SK-N-SH treated with all-trans-retinoic acid at 6 μM for 48 hours (cell line): ENCODE measurements at regions not wholly inside any gene's neighbourhood (a gene's known extent, or its start where the extent isn't known, plus 50 kb on each side); places are given as distances from the start of the nearest gene placed in this dataset.

ENCODE experiments used
- ATAC-seq: fragments of 200-7000 bp; cut with Tn5 transposase; 3 replicates; pipeline ENCODE4 v1.9.1; 2020; ENCODE audit warnings: mild to moderate bottlenecking, moderate library complexity
- ARNTL ChIP-seq: fragments of 450-650 bp; formaldehyde crosslinking; IDR thresholded peaks from 2 replicates; pipeline ENCODE4 v1.5.0; 2020; ENCODE audit warnings: low read depth, mild to moderate bottlenecking, moderate library complexity, borderline replicate concordance
- CSDC2 ChIP-seq: fragments of 250-450 bp; sonication (Bioruptor Pico); IDR thresholded peaks from 2 replicates; pipeline ENCODE4 v1.5.0; 2020; ENCODE audit warnings: mild to moderate bottlenecking, moderate library complexity
- CSRNP3 ChIP-seq: fragments of 250-450 bp; sonication (Bioruptor Pico); IDR thresholded peaks from 2 replicates; pipeline ENCODE4 v1.5.1; 2021; ENCODE audit warnings: mild to moderate bottlenecking, moderate library complexity
- ESRRG ChIP-seq: fragments of 250-450 bp; sonication (Bioruptor Pico); IDR thresholded peaks from 2 replicates; pipeline ENCODE4 v1.6.1; 2021; ENCODE audit warnings: mild to moderate bottlenecking
- GLIS3 ChIP-seq: fragments of 250-450 bp; sonication (Bioruptor Pico); IDR thresholded peaks from 2 replicates; pipeline ENCODE4 v1.5.0; 2020; ENCODE audit warnings: mild to moderate bottlenecking, moderate library complexity
- ISL1 ChIP-seq: fragments of 250-450 bp; sonication (Bioruptor Pico); IDR thresholded peaks from 2 replicates; pipeline ENCODE4 v2.1.2; 2022; ENCODE audit warnings: mild to moderate bottlenecking, moderate library complexity
- OSR1 ChIP-seq: fragments of 250-450 bp; sonication (Bioruptor Pico); IDR thresholded peaks from 2 replicates; pipeline ENCODE4 v1.8.0; 2022; ENCODE audit warnings: moderate library complexity, mild to moderate bottlenecking, inconsistent platforms
- POU6F1 ChIP-seq: fragments of 250-450 bp; sonication (Bioruptor Pico); IDR thresholded peaks from 2 replicates; pipeline ENCODE4 v1.8.0; 2021; ENCODE audit warnings: low read depth, mild to moderate bottlenecking, moderate library complexity, borderline replicate concordance
- RARB ChIP-seq: fragments of 250-450 bp; sonication (Bioruptor Pico); IDR thresholded peaks from 2 replicates; pipeline ENCODE4 v1.8.0; 2021; ENCODE audit warnings: mild to moderate bottlenecking, moderate library complexity
- SNAI2 ChIP-seq: fragments of 250-450 bp; sonication (Bioruptor Pico); IDR thresholded peaks from 2 replicates; pipeline ENCODE4 v1.5.0; 2020; ENCODE audit warnings: mild to moderate bottlenecking, moderate library complexity
- ZC3H10 ChIP-seq: fragments of 250-450 bp; sonication (Bioruptor Pico); IDR thresholded peaks from 2 replicates; pipeline ENCODE4 v1.5.1; 2021; ENCODE audit warnings: mild to moderate bottlenecking, moderate library complexity
- ZNF565 ChIP-seq: fragments of 450-650 bp; formaldehyde crosslinking; conservative IDR thresholded peaks from 2 replicates; pipeline ENCODE4 v1.5.0; 2020; ENCODE audit warnings: low read depth, mild to moderate bottlenecking, moderate library complexity
- ZNF70 ChIP-seq: fragments of 450-650 bp; formaldehyde crosslinking; IDR thresholded peaks from 2 replicates; pipeline ENCODE4 v1.5.0; 2020; ENCODE audit warnings: mild to moderate bottlenecking, moderate library complexity
- ZNF8 ChIP-seq: fragments of 450-650 bp; formaldehyde crosslinking; IDR thresholded peaks from 2 replicates; pipeline ENCODE4 v1.5.0; 2020; ENCODE audit warnings: mild to moderate bottlenecking, moderate library complexity
- TF ChIP-seq, protein P1 (sequence below): fragments of 250-450 bp; sonication (Bioruptor Pico); IDR thresholded peaks from 2 replicates; pipeline ENCODE4 v1.5.1; 2020; ENCODE audit warnings: low read depth, mild to moderate bottlenecking, moderate library complexity
- TF ChIP-seq, protein P2 (sequence below): fragments of 250-450 bp; sonication (Bioruptor Pico); IDR thresholded peaks from 2 replicates; pipeline ENCODE4 v1.8.0; 2020; ENCODE audit warnings: mild to moderate bottlenecking, moderate library complexity, borderline replicate concordance
- TF ChIP-seq, protein P3 (sequence below): fragments of 250-450 bp; sonication (Bioruptor Pico); IDR thresholded peaks from 2 replicates; pipeline ENCODE4 v1.5.0; 2020; ENCODE audit warnings: mild to moderate bottlenecking, moderate library complexity

GRCh38 chr4:159447296-159447695 is 344.4 kb downstream of the RAPGEF2 start (continued):
- no peak for TF ChIP-seq CSRNP3 (CRISPR knock-in tag)
- no peak for TF ChIP-seq RARB (CRISPR knock-in tag)
- no peak for TF ChIP-seq GLIS3 (CRISPR knock-in tag)

- TF ChIP-seq, protein P1, sequence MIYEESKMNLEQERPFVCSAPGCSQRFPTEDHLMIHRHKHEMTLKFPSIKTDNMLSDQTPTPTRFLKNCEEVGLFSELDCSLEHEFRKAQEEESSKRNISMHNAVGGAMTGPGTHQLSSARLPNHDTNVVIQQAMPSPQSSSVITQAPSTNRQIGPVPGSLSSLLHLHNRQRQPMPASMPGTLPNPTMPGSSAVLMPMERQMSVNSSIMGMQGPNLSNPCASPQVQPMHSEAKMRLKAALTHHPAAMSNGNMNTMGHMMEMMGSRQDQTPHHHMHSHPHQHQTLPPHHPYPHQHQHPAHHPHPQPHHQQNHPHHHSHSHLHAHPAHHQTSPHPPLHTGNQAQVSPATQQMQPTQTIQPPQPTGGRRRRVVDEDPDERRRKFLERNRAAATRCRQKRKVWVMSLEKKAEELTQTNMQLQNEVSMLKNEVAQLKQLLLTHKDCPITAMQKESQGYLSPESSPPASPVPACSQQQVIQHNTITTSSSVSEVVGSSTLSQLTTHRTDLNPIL (CRISPR knock-in tag) = no peak
- TF ChIP-seq POU6F1 = no peak
- TF ChIP-seq CSDC2 (CRISPR knock-in tag) = no peak
- no peak for TF ChIP-seq ZNF565 (CRISPR knock-in tag)
- no peak for TF ChIP-seq OSR1 (CRISPR knock-in tag)
- TF ChIP-seq ZC3H10 (CRISPR knock-in tag) = no peak
- TF ChIP-seq, protein P2, sequence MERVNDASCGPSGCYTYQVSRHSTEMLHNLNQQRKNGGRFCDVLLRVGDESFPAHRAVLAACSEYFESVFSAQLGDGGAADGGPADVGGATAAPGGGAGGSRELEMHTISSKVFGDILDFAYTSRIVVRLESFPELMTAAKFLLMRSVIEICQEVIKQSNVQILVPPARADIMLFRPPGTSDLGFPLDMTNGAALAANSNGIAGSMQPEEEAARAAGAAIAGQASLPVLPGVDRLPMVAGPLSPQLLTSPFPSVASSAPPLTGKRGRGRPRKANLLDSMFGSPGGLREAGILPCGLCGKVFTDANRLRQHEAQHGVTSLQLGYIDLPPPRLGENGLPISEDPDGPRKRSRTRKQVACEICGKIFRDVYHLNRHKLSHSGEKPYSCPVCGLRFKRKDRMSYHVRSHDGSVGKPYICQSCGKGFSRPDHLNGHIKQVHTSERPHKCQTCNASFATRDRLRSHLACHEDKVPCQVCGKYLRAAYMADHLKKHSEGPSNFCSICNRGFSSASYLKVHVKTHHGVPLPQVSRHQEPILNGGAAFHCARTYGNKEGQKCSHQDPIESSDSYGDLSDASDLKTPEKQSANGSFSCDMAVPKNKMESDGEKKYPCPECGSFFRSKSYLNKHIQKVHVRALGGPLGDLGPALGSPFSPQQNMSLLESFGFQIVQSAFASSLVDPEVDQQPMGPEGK (CRISPR knock-in tag) = no peak
- TF ChIP-seq ZNF70 = no peak
- no peak for TF ChIP-seq RARB (CRISPR knock-in tag)
- TF ChIP-seq SNAI2 (CRISPR knock-in tag) = no peak
- no peak for TF ChIP-seq ISL1 (CRISPR knock-in tag)
- no peak for TF ChIP-seq CSRNP3 (CRISPR knock-in tag)
- TF ChIP-seq ZNF8 = no peak
- TF ChIP-seq ESRRG = no peak
- TF ChIP-seq, all 23 proteins: peak for 0
- ATAC-seq = no peak
Measured at GRCh38 chr4:159451006-159451405, 348.1 kb downstream of the RAPGEF2 start.

- TF ChIP-seq, protein P2 (CRISPR knock-in tag) = peak; percentile 44; the same call in 1 of the 2 replicates
- TF ChIP-seq GLIS3 (CRISPR knock-in tag) = no peak
- ATAC-seq = peak; percentile 83
Measured at GRCh38 chr4:159455675-159456237, 352.9 kb downstream of the RAPGEF2 start.

- TF ChIP-seq, protein P3, sequence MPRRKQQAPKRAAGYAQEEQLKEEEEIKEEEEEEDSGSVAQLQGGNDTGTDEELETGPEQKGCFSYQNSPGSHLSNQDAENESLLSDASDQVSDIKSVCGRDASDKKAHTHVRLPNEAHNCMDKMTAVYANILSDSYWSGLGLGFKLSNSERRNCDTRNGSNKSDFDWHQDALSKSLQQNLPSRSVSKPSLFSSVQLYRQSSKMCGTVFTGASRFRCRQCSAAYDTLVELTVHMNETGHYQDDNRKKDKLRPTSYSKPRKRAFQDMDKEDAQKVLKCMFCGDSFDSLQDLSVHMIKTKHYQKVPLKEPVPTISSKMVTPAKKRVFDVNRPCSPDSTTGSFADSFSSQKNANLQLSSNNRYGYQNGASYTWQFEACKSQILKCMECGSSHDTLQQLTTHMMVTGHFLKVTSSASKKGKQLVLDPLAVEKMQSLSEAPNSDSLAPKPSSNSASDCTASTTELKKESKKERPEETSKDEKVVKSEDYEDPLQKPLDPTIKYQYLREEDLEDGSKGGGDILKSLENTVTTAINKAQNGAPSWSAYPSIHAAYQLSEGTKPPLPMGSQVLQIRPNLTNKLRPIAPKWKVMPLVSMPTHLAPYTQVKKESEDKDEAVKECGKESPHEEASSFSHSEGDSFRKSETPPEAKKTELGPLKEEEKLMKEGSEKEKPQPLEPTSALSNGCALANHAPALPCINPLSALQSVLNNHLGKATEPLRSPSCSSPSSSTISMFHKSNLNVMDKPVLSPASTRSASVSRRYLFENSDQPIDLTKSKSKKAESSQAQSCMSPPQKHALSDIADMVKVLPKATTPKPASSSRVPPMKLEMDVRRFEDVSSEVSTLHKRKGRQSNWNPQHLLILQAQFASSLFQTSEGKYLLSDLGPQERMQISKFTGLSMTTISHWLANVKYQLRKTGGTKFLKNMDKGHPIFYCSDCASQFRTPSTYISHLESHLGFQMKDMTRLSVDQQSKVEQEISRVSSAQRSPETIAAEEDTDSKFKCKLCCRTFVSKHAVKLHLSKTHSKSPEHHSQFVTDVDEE (CRISPR knock-in tag) = no peak
- TF ChIP-seq ZNF565 (CRISPR knock-in tag) (no peak), ZNF8 (no peak), ARNTL (CRISPR knock-in tag) (no peak)
- no peak for ATAC-seq
Measured at GRCh38 chr4:159460371-159460770, 357.5 kb downstream of the RAPGEF2 start.
